ENCODE measurements at regions not wholly inside any gene's neighbourhood (a gene's known extent, or its start where the extent isn't known, plus 50 kb on each side); places are given as distances from the start of the nearest gene placed in this dataset.

GRCh38 chr16:86052115-86052670 lies 153.2 kb downstream of the IRF8 start:
- Histone ChIP-seq H3K9me3 (no peaks in the 10 kb centered on the region), H3K27ac (no peak overlapping the region), H3K27me3 (peaks cover 43% of the 10 kb centered on the region), H3K4me1 (ENCODE audit: control insufficient read depth in 1 of 2, insufficient read depth in 1 of 2, low read depth in 1 of 2, low read length in 1 of 2) (no peaks in the 10 kb centered on the region), H3K4me3 (ENCODE audit: low read depth in 1 of 2, low read length in 1 of 2) (no peak overlapping the region), H3K36me3 (no peaks in the 10 kb centered on the region)
- no peak for TF ChIP-seq CTCF (IDR thresholded peaks at IDR 0.05)

- no peaks in the 10 kb centered on the region for H3K9me3 ChIP-seq
- H3K27me3 ChIP-seq = peaks cover 35% of the 10 kb centered on the region
- no peaks in the 10 kb centered on the region for H3K36me3 ChIP-seq
- no peak overlapping the region for H3K27ac ChIP-seq
- H3K4me1 ChIP-seq (ENCODE audit: control insufficient read depth in 1 of 2, insufficient read depth in 1 of 2, low read depth in 1 of 2, low read length in 1 of 2) = no peaks in the 10 kb centered on the region
- no peak for TF ChIP-seq CTCF (IDR thresholded peaks at IDR 0.05)
- no peak overlapping the region for H3K4me3 ChIP-seq (ENCODE audit: low read depth in 1 of 2, low read length in 1 of 2)
Observed at GRCh38 chr16:86052926-86053325, 154.0 kb downstream of the IRF8 start.

- no peak for TF ChIP-seq CTCF (IDR thresholded peaks at IDR 0.05)
- Histone ChIP-seq H3K36me3 (no peaks in the 10 kb centered on the region), H3K4me1 (ENCODE audit: control insufficient read depth in 1 of 2, insufficient read depth in 1 of 2, low read depth in 1 of 2, low read length in 1 of 2) (no peaks in the 10 kb centered on the region), H3K4me3 (ENCODE audit: low read depth in 1 of 2, low read length in 1 of 2) (no peak overlapping the region), H3K27ac (no peak overlapping the region), H3K27me3 (peaks cover 23% of the 10 kb centered on the region), H3K9me3 (no peaks in the 10 kb centered on the region)
Observed at GRCh38 chr16:86059253-86060171, 160.6 kb downstream of the IRF8 start.

- Histone ChIP-seq H3K27me3 (peaks cover 23% of the 10 kb centered on the region), H3K36me3 (no peaks in the 10 kb centered on the region)
- TF ChIP-seq CTCF (IDR thresholded peaks at IDR 0.05) = no peak
Observed at GRCh38 chr16:86060381-86061317, 161.7 kb downstream of the IRF8 start.

GRCh38 chr16:86061318-86061695 lies 162.3 kb downstream of the IRF8 start:
- H3K4me3 ChIP-seq (ENCODE audit: low read depth in 1 of 2, low read length in 1 of 2) = no peak overlapping the region
- TF ChIP-seq CTCF (IDR thresholded peaks at IDR 0.05) = no peak
- H3K27ac ChIP-seq = no peak overlapping the region
- no peaks in the 10 kb centered on the region for H3K4me1 ChIP-seq (ENCODE audit: control insufficient read depth in 1 of 2, insufficient read depth in 1 of 2, low read depth in 1 of 2, low read length in 1 of 2)
- H3K9me3 ChIP-seq = no peaks in the 10 kb centered on the region
- peaks cover 23% of the 10 kb centered on the region for H3K27me3 ChIP-seq
- no peaks in the 10 kb centered on the region for H3K36me3 ChIP-seq

More at GRCh38 chr16:86060381-86061317, 161.7 kb downstream of the IRF8 start:
- H3K4me3 ChIP-seq (ENCODE audit: low read depth in 1 of 2, low read length in 1 of 2) = no peak overlapping the region
- H3K27ac ChIP-seq = no peak overlapping the region
- H3K9me3 ChIP-seq = no peaks in the 10 kb centered on the region
- no peaks in the 10 kb centered on the region for H3K4me1 ChIP-seq (ENCODE audit: control insufficient read depth in 1 of 2, insufficient read depth in 1 of 2, low read depth in 1 of 2, low read length in 1 of 2)

Measured in neutrophil (primary cell).